ENCODE measurements at regions not wholly inside any gene's neighbourhood (a gene's known extent, or its start where the extent isn't known, plus 50 kb on each side); places are given as distances from the start of the nearest gene placed in this dataset.

DNA sequence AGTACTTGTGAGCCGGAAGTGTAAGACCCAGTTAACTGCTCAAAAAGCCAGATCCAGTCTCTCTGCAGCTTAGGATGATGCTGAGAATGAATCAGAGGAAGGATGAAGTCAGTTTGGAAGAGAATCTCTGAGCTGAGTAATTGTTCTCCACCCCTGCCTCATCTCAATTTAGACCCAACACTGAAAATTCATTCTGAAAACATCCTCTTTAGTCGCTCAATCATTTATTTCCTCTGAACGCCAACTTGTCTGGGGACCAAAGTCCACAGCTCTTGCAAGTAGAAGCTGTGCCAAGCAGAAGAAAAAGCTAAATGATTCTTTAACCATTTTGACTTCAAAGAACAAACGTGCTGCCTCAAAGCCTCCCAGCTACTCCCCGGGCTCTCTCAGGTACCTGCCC lies 177.1 kb upstream of the KLHL29 start:
- no peak overlapping the region for H2AFZ ChIP-seq (ENCODE audit: low read depth, low read length, severe bottlenecking)
- no peak for TF ChIP-seq EZH2phosphoT487 (conservative IDR thresholded peaks at IDR 0.05; ENCODE audit: low read length)
- TF ChIP-seq, protein P1, sequence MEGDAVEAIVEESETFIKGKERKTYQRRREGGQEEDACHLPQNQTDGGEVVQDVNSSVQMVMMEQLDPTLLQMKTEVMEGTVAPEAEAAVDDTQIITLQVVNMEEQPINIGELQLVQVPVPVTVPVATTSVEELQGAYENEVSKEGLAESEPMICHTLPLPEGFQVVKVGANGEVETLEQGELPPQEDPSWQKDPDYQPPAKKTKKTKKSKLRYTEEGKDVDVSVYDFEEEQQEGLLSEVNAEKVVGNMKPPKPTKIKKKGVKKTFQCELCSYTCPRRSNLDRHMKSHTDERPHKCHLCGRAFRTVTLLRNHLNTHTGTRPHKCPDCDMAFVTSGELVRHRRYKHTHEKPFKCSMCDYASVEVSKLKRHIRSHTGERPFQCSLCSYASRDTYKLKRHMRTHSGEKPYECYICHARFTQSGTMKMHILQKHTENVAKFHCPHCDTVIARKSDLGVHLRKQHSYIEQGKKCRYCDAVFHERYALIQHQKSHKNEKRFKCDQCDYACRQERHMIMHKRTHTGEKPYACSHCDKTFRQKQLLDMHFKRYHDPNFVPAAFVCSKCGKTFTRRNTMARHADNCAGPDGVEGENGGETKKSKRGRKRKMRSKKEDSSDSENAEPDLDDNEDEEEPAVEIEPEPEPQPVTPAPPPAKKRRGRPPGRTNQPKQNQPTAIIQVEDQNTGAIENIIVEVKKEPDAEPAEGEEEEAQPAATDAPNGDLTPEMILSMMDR (IDR thresholded peaks at IDR 0.05; ENCODE audit: insufficient read depth, low read length, poor library complexity, severe bottlenecking) = no peak
- no peaks in the 10 kb centered on the region for H4K20me1 ChIP-seq (ENCODE audit: low read depth, low read length)
- H3K27ac ChIP-seq (ENCODE audit: low read depth, low read length) = no peak overlapping the region
- H3K4me3 ChIP-seq (ENCODE audit: insufficient read depth, low read length, poor library complexity, severe bottlenecking) = no peak overlapping the region
- no peaks in the 10 kb centered on the region for H3K9me2 ChIP-seq (replicated peaks; ENCODE audit: insufficient read depth, low read length)
- no peak overlapping the region for H3K9ac ChIP-seq (ENCODE audit: low read length)
- no peaks in the 10 kb centered on the region for H3F3A ChIP-seq (ENCODE audit: insufficient read depth)
- H3K36me3 ChIP-seq (ENCODE audit: low read length) = no peaks in the 10 kb centered on the region
- no peaks in the 10 kb centered on the region for H3K79me2 ChIP-seq (ENCODE audit: insufficient read depth, low read length)
- no peaks in the 10 kb centered on the region for H3K27me3 ChIP-seq (ENCODE audit: low read length)
- no peaks in the 10 kb centered on the region for H3K9me3 ChIP-seq (ENCODE audit: insufficient read depth, low read length)
- H3K4me2 ChIP-seq (ENCODE audit: low read depth, low read length, poor library complexity, severe bottlenecking) = no peak overlapping the region

DNA sequence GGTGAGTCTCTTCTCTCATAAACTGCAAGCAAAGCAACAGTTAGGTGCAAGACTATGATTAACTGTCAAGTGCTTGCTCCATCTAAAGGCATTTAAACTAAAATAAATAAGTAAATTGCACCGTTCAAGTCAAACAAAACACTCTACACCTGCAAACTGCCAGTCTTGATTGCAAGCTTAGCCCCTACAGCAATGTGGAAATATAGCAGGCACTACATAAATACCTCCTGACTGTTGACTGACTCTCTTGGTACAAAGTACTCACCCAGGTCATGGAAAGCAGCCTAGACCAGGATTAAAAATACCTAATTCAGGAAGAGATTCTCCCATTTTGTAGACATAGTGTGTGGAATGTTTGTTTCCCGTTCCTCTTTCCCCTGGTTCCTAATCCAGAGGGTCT lies 176.6 kb upstream of the KLHL29 start:
- Histone ChIP-seq H3K4me2 (ENCODE audit: low read depth, low read length, poor library complexity, severe bottlenecking) (no peak overlapping the region), H3K36me3 (ENCODE audit: low read length) (no peaks in the 10 kb centered on the region), H3K4me3 (ENCODE audit: insufficient read depth, low read length, poor library complexity, severe bottlenecking) (no peak overlapping the region), H3K9ac (ENCODE audit: low read length) (no peak overlapping the region), H3K79me2 (ENCODE audit: insufficient read depth, low read length) (no peaks in the 10 kb centered on the region), H3F3A (ENCODE audit: insufficient read depth) (no peaks in the 10 kb centered on the region), H3K27ac (ENCODE audit: low read depth, low read length) (no peak overlapping the region), H4K20me1 (ENCODE audit: low read depth, low read length) (no peaks in the 10 kb centered on the region), H3K9me3 (ENCODE audit: insufficient read depth, low read length) (no peaks in the 10 kb centered on the region), H3K27me3 (ENCODE audit: low read length) (no peaks in the 10 kb centered on the region), H2AFZ (ENCODE audit: low read depth, low read length, severe bottlenecking) (no peak overlapping the region), H3K9me2 (replicated peaks; ENCODE audit: insufficient read depth, low read length) (no peaks in the 10 kb centered on the region)
- TF ChIP-seq EZH2phosphoT487 (conservative IDR thresholded peaks at IDR 0.05; ENCODE audit: low read length) = no peak
- TF ChIP-seq, protein P1 (IDR thresholded peaks at IDR 0.05; ENCODE audit: insufficient read depth, low read length, poor library complexity, severe bottlenecking) = no peak

DNA sequence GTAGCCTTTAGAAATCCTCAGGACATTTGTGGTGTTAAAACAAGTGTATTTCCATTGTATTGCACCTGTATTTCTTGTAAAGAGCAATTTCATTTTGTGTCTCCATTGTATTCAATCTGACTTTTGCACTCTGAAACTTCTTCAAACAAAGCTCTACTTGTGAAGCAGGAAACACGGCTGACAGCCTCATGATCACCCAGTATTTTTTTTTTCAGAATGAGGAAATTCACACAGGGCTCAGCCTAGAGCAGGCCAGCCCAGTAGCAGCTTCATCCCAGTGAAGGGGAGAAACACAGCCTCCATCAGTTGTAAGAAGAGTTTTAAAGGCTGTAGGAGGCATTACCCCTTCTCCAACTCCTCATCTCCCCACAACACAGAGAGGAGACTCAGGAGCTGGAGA lies 175.9 kb upstream of the KLHL29 start:
- Histone ChIP-seq H3K36me3 (ENCODE audit: low read length) (no peaks in the 10 kb centered on the region), H3K9ac (ENCODE audit: low read length) (no peak overlapping the region), H2AFZ (ENCODE audit: low read depth, low read length, severe bottlenecking) (no peak overlapping the region), H4K20me1 (ENCODE audit: low read depth, low read length) (no peaks in the 10 kb centered on the region), H3K27ac (ENCODE audit: low read depth, low read length) (no peak overlapping the region), H3K9me2 (replicated peaks; ENCODE audit: insufficient read depth, low read length) (no peaks in the 10 kb centered on the region), H3K4me3 (ENCODE audit: insufficient read depth, low read length, poor library complexity, severe bottlenecking) (no peak overlapping the region), H3K4me2 (ENCODE audit: low read depth, low read length, poor library complexity, severe bottlenecking) (no peak overlapping the region), H3K9me3 (ENCODE audit: insufficient read depth, low read length) (no peaks in the 10 kb centered on the region), H3K27me3 (ENCODE audit: low read length) (no peaks in the 10 kb centered on the region), H3F3A (ENCODE audit: insufficient read depth) (no peaks in the 10 kb centered on the region), H3K79me2 (ENCODE audit: insufficient read depth, low read length) (no peaks in the 10 kb centered on the region)
- TF ChIP-seq, protein P1 (IDR thresholded peaks at IDR 0.05; ENCODE audit: insufficient read depth, low read length, poor library complexity, severe bottlenecking) = no peak
- TF ChIP-seq EZH2phosphoT487 (conservative IDR thresholded peaks at IDR 0.05; ENCODE audit: low read length) = no peak
